ENCODE measurements at regions not wholly inside any gene's neighbourhood (a gene's known extent, or its start where the extent isn't known, plus 50 kb on each side); places are given as distances from the start of the nearest gene placed in this dataset.

DNA sequence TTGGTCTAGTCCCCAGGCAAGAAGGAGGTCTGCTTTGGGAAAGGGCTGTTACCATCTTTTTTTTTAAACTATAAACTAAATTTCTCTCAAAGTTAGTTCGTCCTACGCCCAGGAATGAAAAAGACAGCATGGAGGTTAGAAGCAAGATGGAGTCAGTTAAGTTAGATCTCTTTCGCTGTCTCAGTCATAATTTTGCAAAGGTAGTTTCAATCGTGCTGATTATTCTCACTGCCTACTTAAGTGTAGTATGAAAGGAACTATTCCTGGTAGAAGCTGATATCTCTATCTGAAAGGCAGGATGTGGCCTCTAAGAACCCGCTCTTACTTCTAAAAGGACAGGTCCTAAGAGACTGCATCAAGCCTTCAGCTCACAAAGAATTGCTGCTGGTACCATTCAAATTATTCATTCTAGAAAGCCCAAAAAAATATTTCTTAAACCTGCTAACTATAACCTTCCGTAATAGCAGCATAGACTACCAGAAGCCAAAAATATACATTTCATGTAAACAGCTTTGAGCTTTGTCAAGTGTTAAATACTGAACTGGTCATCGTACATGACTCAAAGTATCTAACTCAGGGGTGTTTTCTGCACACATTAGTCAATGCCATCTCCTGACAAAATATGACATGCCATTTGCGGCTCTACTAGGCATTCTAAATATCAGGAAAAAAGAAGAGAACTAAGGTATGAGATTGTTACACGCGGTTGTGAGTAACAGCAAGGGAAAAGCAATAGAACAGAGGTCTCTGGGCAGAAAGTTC is 96.0 kb upstream of the CCDC80 start:
- Histone ChIP-seq H3K9me3 (ENCODE audit: control insufficient read depth, insufficient read depth, low read length) (no peaks in the 10 kb centered on the region), H2BK20ac (ENCODE audit: low read depth, low read length) (no peak overlapping the region), H3K9ac (ENCODE audit: low read depth, low read length) (no peak overlapping the region), H3K23ac (ENCODE audit: low read depth, low read length) (no peak overlapping the region), H2AK9ac (replicated peaks; ENCODE audit: low read depth, low read length, poor library complexity) (no peak overlapping the region), H3K4me1 (ENCODE audit: control insufficient read depth, insufficient read depth, low read length) (0 out of 2 replicates have a peak, but pooled peaks cover 1% of the 10 kb centered on the region), H3K27me3 (ENCODE audit: control insufficient read depth, insufficient read depth, low read length) (no peaks in the 10 kb centered on the region), H3K4ac (ENCODE audit: low read depth, low read length) (no peak overlapping the region), H4K5ac (ENCODE audit: low read depth, low read length) (no peak overlapping the region), H3K18ac (ENCODE audit: low read depth, low read length) (no peak overlapping the region; the same call in 1 of the 2 replicates), H4K8ac (ENCODE audit: low read depth in 2 of 2, low read length in 2 of 2) (no peak overlapping the region), H2BK15ac (ENCODE audit: low read depth, low read length) (no peak overlapping the region), H3K4me3 (ENCODE audit: insufficient read depth, low read depth, low read length) (no peak overlapping the region), H3K14ac (replicated peaks; ENCODE audit: low read depth, low read length) (no peak overlapping the region), H3K4me2 (ENCODE audit: low read depth, low read length) (no peak overlapping the region), H2BK120ac (ENCODE audit: low read depth, low read length) (no peak overlapping the region), H2AK5ac (ENCODE audit: low read depth, low read length) (no peak overlapping the region), H3K56ac (ENCODE audit: extremely low read depth, insufficient read depth, low read length) (no peak overlapping the region), H4K20me1 (ENCODE audit: insufficient read depth, low read length) (no peaks in the 10 kb centered on the region), H3K79me1 (ENCODE audit: low read depth in 1 of 2, low read length in 2 of 2) (no peaks in the 10 kb centered on the region), H3K27ac (ENCODE audit: insufficient read depth, low read length) (no peak overlapping the region), H2AFZ (replicated peaks; ENCODE audit: low read length, poor library complexity) (no peak overlapping the region), H3K9me1 (ENCODE audit: insufficient read depth, low read length) (no peaks in the 10 kb centered on the region), H4K91ac (ENCODE audit: insufficient read depth, low read depth, low read length) (no peak overlapping the region), H2BK5ac (ENCODE audit: low read depth, low read length, poor library complexity, severe bottlenecking) (no peak overlapping the region), H3K36me3 (ENCODE audit: control insufficient read depth, insufficient read depth, low read length) (no peaks in the 10 kb centered on the region)
- intact Hi-C loops (cut with micrococcal nuclease) (loop anchor here (5.0 to 10.0 kb wide), 3 partner anchors 152 to 888 kb away; partner anchors contain the start of gene GTPBP8), in situ Hi-C loops (cut with MboI; ENCODE audit: low sequenced_read_pairs) (loop anchor here (10.0 kb wide), 1 partner anchor 248 kb away; no protein-coding TSS in a partner anchor), dilution Hi-C loops (cut with HindIII; ENCODE audit: low sequenced_read_pairs, unreplicated experiment) (no loop called here)
- no TSS peak for BruUV-seq (replicated peaks)
- POLR2A ChIA-PET (ENCODE audit: unreplicated experiment), result no interaction called here
- DNase-seq, result no peak
- no peak for ATAC-seq (ENCODE audit: low read depth)
- TF ChIP-seq, protein P1, sequence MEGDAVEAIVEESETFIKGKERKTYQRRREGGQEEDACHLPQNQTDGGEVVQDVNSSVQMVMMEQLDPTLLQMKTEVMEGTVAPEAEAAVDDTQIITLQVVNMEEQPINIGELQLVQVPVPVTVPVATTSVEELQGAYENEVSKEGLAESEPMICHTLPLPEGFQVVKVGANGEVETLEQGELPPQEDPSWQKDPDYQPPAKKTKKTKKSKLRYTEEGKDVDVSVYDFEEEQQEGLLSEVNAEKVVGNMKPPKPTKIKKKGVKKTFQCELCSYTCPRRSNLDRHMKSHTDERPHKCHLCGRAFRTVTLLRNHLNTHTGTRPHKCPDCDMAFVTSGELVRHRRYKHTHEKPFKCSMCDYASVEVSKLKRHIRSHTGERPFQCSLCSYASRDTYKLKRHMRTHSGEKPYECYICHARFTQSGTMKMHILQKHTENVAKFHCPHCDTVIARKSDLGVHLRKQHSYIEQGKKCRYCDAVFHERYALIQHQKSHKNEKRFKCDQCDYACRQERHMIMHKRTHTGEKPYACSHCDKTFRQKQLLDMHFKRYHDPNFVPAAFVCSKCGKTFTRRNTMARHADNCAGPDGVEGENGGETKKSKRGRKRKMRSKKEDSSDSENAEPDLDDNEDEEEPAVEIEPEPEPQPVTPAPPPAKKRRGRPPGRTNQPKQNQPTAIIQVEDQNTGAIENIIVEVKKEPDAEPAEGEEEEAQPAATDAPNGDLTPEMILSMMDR (conservative IDR thresholded peaks at IDR 0.05; ENCODE audit: low read depth, low read length), result no peak
- no peak for TF ChIP-seq CEBPB (IDR thresholded peaks at IDR 0.05; ENCODE audit: low read depth, low read length)
- no peak for TF ChIP-seq RCOR1 (IDR thresholded peaks at IDR 0.05; ENCODE audit: insufficient replicate concordance, low read length)
- no peak for TF ChIP-seq USF2 (IDR thresholded peaks at IDR 0.05; ENCODE audit: low read depth, low read length)
- TF ChIP-seq MXI1 (IDR thresholded peaks at IDR 0.05; ENCODE audit: borderline replicate concordance, low read depth, low read length), result no peak
- 100% methylated on average over 1 of the region's 10 CpGs; no CpG with 5 or more reads in 1 of the 2 experiments for WGBS, 2 experiments (ENCODE audit: extremely low coverage in 2 of 2, insufficient read length in 1 of 2)
- CTCF ChIA-PET, result interaction anchor here (1.1 to 1.3 kb wide), 2 partner anchors 54 to 77 kb away, joined by 3 to 4 read pairs; no protein-coding TSS in a partner anchor

Measured in IMR-90 (cell line).